ENCODE measurements at regions not wholly inside any gene's neighbourhood (a gene's known extent, or its start where the extent isn't known, plus 50 kb on each side); places are given as distances from the start of the nearest gene placed in this dataset.

- Mint-ChIP-seq H3K4me1 (peaks cover 9% of the 10 kb centered on the region), H3K4me3 (no peak overlapping the region), H3K9me3 (no peaks in the 10 kb centered on the region; the same call in 2 of the 3 replicates), H3K36me3 (ENCODE audit: low read depth) (no peaks in the 10 kb centered on the region), H3K27ac (no peak overlapping the region), H3K27me3 (ENCODE audit: insufficient read depth, low read depth, poor library complexity) (peaks cover 5% of the 10 kb centered on the region)
- TF ChIP-seq NANOG (IDR thresholded peaks at IDR 0.05; ENCODE audit: borderline replicate concordance) (no peak), ETS1 (IDR thresholded peaks at IDR 0.05) (no peak), POLR2AphosphoS5 (IDR thresholded peaks at IDR 0.05; ENCODE audit: low read depth) (no peak)
- TF ChIP-seq, protein P1, sequence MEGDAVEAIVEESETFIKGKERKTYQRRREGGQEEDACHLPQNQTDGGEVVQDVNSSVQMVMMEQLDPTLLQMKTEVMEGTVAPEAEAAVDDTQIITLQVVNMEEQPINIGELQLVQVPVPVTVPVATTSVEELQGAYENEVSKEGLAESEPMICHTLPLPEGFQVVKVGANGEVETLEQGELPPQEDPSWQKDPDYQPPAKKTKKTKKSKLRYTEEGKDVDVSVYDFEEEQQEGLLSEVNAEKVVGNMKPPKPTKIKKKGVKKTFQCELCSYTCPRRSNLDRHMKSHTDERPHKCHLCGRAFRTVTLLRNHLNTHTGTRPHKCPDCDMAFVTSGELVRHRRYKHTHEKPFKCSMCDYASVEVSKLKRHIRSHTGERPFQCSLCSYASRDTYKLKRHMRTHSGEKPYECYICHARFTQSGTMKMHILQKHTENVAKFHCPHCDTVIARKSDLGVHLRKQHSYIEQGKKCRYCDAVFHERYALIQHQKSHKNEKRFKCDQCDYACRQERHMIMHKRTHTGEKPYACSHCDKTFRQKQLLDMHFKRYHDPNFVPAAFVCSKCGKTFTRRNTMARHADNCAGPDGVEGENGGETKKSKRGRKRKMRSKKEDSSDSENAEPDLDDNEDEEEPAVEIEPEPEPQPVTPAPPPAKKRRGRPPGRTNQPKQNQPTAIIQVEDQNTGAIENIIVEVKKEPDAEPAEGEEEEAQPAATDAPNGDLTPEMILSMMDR (conservative IDR thresholded peaks at IDR 0.05; ENCODE audit: low read depth in 2 of 2) = no peak
- DNase-seq (ENCODE audit: low spot score) (no peak), ATAC-seq (no peak)
- no peak overlapping the region for H3K4me3 ChIP-seq
- H3K36me3 ChIP-seq (ENCODE audit: insufficient read depth) = no peaks in the 10 kb centered on the region
- H3K9me2 ChIP-seq (ENCODE audit: insufficient read depth) = peaks cover 7% of the 10 kb centered on the region; the same call in 1 of the 2 replicates
- H3K27ac ChIP-seq (ENCODE audit: low read depth) = no peak overlapping the region
- H4K20me1 ChIP-seq (replicated peaks; ENCODE audit: insufficient read depth) = no peaks in the 10 kb centered on the region
- H2AFZ ChIP-seq = 0 out of 2 replicates have a peak overlapping the region, but pooled peaks have one; percentile 57
- peaks cover 22% of the 10 kb centered on the region for H3K4me1 ChIP-seq (ENCODE audit: insufficient read depth)
- H3K79me2 ChIP-seq (replicated peaks; ENCODE audit: insufficient read depth) = no peaks in the 10 kb centered on the region
- H3F3A ChIP-seq (replicated peaks; ENCODE audit: low read depth) = no peaks in the 10 kb centered on the region
- H3K4me2 ChIP-seq = no peak overlapping the region
- no peaks in the 10 kb centered on the region for H3K27me3 ChIP-seq (ENCODE audit: insufficient read depth)
Observed at GRCh38 chr6:88380083-88380482, 213.9 kb upstream of the CNR1 start.

GRCh38 chr6:88378639-88379038 lies 212.5 kb upstream of the CNR1 start:
- Histone ChIP-seq H3K27ac (ENCODE audit: low read depth) (no peak overlapping the region), H3F3A (replicated peaks; ENCODE audit: low read depth) (no peaks in the 10 kb centered on the region), H3K36me3 (ENCODE audit: insufficient read depth) (no peaks in the 10 kb centered on the region), H3K9me2 (ENCODE audit: insufficient read depth) (0 out of 2 replicates have a peak, but pooled peaks cover under 1% of the 10 kb centered on the region), H3K4me2 (no peak overlapping the region), H3K27me3 (ENCODE audit: insufficient read depth) (no peaks in the 10 kb centered on the region), H4K20me1 (replicated peaks; ENCODE audit: insufficient read depth) (no peaks in the 10 kb centered on the region), H3K4me1 (ENCODE audit: insufficient read depth) (peaks cover 22% of the 10 kb centered on the region), H3K4me3 (no peak overlapping the region), H3K79me2 (replicated peaks; ENCODE audit: insufficient read depth) (no peaks in the 10 kb centered on the region), H2AFZ (peak overlapping the region; percentile 75; the same call in 1 of the 2 replicates)
- Mint-ChIP-seq H3K4me3 (no peak overlapping the region), H3K9me3 (no peaks in the 10 kb centered on the region; the same call in 2 of the 3 replicates), H3K27ac (no peak overlapping the region; the same call in 1 of the 2 replicates), H3K27me3 (ENCODE audit: insufficient read depth, low read depth, poor library complexity) (peaks cover 5% of the 10 kb centered on the region), H3K4me1 (peaks cover 13% of the 10 kb centered on the region), H3K36me3 (ENCODE audit: low read depth) (no peaks in the 10 kb centered on the region)
- ATAC-seq = no peak
- DNase-seq (ENCODE audit: low spot score) = no peak
- TF ChIP-seq POLR2AphosphoS5 (IDR thresholded peaks at IDR 0.05; ENCODE audit: low read depth) = no peak
- TF ChIP-seq ZNF331 (CRISPR knock-in tag; IDR thresholded peaks at IDR 0.05; ENCODE audit: low read depth) = no peak
- TF ChIP-seq, protein P2, sequence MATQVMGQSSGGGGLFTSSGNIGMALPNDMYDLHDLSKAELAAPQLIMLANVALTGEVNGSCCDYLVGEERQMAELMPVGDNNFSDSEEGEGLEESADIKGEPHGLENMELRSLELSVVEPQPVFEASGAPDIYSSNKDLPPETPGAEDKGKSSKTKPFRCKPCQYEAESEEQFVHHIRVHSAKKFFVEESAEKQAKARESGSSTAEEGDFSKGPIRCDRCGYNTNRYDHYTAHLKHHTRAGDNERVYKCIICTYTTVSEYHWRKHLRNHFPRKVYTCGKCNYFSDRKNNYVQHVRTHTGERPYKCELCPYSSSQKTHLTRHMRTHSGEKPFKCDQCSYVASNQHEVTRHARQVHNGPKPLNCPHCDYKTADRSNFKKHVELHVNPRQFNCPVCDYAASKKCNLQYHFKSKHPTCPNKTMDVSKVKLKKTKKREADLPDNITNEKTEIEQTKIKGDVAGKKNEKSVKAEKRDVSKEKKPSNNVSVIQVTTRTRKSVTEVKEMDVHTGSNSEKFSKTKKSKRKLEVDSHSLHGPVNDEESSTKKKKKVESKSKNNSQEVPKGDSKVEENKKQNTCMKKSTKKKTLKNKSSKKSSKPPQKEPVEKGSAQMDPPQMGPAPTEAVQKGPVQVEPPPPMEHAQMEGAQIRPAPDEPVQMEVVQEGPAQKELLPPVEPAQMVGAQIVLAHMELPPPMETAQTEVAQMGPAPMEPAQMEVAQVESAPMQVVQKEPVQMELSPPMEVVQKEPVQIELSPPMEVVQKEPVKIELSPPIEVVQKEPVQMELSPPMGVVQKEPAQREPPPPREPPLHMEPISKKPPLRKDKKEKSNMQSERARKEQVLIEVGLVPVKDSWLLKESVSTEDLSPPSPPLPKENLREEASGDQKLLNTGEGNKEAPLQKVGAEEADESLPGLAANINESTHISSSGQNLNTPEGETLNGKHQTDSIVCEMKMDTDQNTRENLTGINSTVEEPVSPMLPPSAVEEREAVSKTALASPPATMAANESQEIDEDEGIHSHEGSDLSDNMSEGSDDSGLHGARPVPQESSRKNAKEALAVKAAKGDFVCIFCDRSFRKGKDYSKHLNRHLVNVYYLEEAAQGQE (IDR thresholded peaks at IDR 0.05; ENCODE audit: unreplicated experiment) = no peak
- TF ChIP-seq EZH2 (IDR thresholded peaks at IDR 0.05; ENCODE audit: low read depth, unreplicated experiment) = no peak
- TF ChIP-seq ZNF114 (CRISPR knock-in tag; IDR thresholded peaks at IDR 0.05) = no peak
- TF ChIP-seq JUNB (IDR thresholded peaks at IDR 0.05; ENCODE audit: unreplicated experiment) = no peak
